Kidney (tissue), 13 donors: ENCODE measurements at regions not wholly inside any gene's neighbourhood (a gene's known extent, or its start where the extent isn't known, plus 50 kb on each side); places are given as distances from the start of the nearest gene placed in this dataset.

Experiments used
- DNase-seq, 5 donors: peaks; one replicate each; pipeline ENCODE4 v3.0.0-alpha.2; 2013 to 2020
- FAIRE-seq: peaks from 2 replicates; lab custom pipeline; 2012; peaks lifted over from hg19 to GRCh38; lab: Jason Lieb, UNC
- H3K27ac ChIP-seq, 2 donors: one replicate each; pipeline ENCODE4 v1.7.0; 2013; ENCODE audit warnings: low read depth in 2 of 2, low read length in 2 of 2, inconsistent platforms in 1 of 2
- H3K27me3 ChIP-seq: one replicate; pipeline ENCODE4 v1.7.1; 2013; ENCODE audit warnings: low read length, inconsistent platforms; ENCODE audit not compliant: control insufficient read depth, insufficient read depth
- H3K36me3 ChIP-seq, 3 donors: one replicate each; pipeline versions ENCODE4 v1.7.0 to v1.7.1; 2013; ENCODE audit warnings: low read length in 3 of 3, control low read depth in 1 of 3, inconsistent platforms in 1 of 3; ENCODE audit not compliant: insufficient read depth in 3 of 3, control insufficient read depth in 2 of 3
- H3K4me1 ChIP-seq, 3 donors: one replicate each; pipeline versions ENCODE4 v1.7.0 to v1.7.1; 2013; ENCODE audit warnings: low read length in 3 of 3, inconsistent platforms in 1 of 3, low read depth in 1 of 3; ENCODE audit not compliant: control insufficient read depth in 2 of 3, insufficient read depth in 2 of 3
- H3K4me3 ChIP-seq, 3 donors: one replicate each; pipeline versions ENCODE4 v1.7.0 to v1.8.1; 2013; ENCODE audit warnings: low read length in 3 of 3, control low read depth in 1 of 3, inconsistent platforms in 1 of 3
- H3K9ac ChIP-seq, 3 donors: one replicate each; pipeline versions ENCODE4 v1.7.0 to v1.7.1; 2013; ENCODE audit warnings: low read length in 3 of 3, control low read depth in 1 of 3, inconsistent platforms in 1 of 3
- H3K9me3 ChIP-seq, 3 donors: one replicate each; pipeline versions ENCODE4 v1.7.0 to v1.7.1; 2013; ENCODE audit warnings: low read length in 3 of 3, control low read depth in 1 of 3, inconsistent platforms in 1 of 3; ENCODE audit not compliant: control insufficient read depth in 2 of 3, insufficient read depth in 1 of 3
- CTCF ChIP-seq: IDR thresholded peaks from 3 replicates; pipeline ENCODE4 v1.5.1; 2012; ENCODE audit warnings: mild to moderate bottlenecking, moderate library complexity, borderline replicate concordance; ENCODE audit not compliant: insufficient read depth; ENCODE audit errors: extremely low read depth
- intact Hi-C: fragments of 100-400 bp; cut with DNase I; formaldehyde crosslinking; loops from one replicate; pipeline ENCODE4 v1.11.1; 2022
- donor health status: control.
- donor health status: control.
- donor health status: control.
- donor health status: control.
- donor health status: control.
- donor health status: DM: yes; HTN: yes; CAD: no.
- donor health status: Normal renal cell carcinoma (clear cell type).

GRCh38 chr2:12326449-12327190 lies 390.1 kb upstream of the TRIB2 start:
- no peaks in the 10 kb centered on the region for H3K36me3 ChIP-seq
- H3K4me1 ChIP-seq, result no peaks in the 10 kb centered on the region
- no peaks in the 10 kb centered on the region for H3K27me3 ChIP-seq
- TF ChIP-seq CTCF, result no peak
- no peaks in the 10 kb centered on the region for H3K9me3 ChIP-seq
- FAIRE-seq, result no peak
- peak in 3 of 5 donors; percentile 21 to 51 (median 37) for DNase-seq
- no peak overlapping the region for H3K4me3 ChIP-seq
- no peak overlapping the region for H3K27ac ChIP-seq
- intact Hi-C loops, result no loop called here
- no peak overlapping the region for H3K9ac ChIP-seq

- H3K27me3 ChIP-seq, result no peaks in the 10 kb centered on the region
- H3K27ac ChIP-seq, result no peak overlapping the region
- no peak for TF ChIP-seq CTCF
- H3K36me3 ChIP-seq, result no peaks in the 10 kb centered on the region
- DNase-seq (no peak), FAIRE-seq (no peak)
- H3K4me3 ChIP-seq, result no peak overlapping the region
- H3K9me3 ChIP-seq, result no peaks in the 10 kb centered on the region
- intact Hi-C loops, result no loop called here
- H3K4me1 ChIP-seq, result no peaks in the 10 kb centered on the region
- no peak overlapping the region for H3K9ac ChIP-seq
Observed at GRCh38 chr2:12330916-12331315, 385.8 kb upstream of the TRIB2 start.

GRCh38 chr2:12331698-12332097 lies 385.0 kb upstream of the TRIB2 start:
- H3K27ac ChIP-seq, result no peak overlapping the region
- intact Hi-C loops, result no loop called here
- no peak overlapping the region for H3K9ac ChIP-seq
- no peak for FAIRE-seq
- H3K4me1 ChIP-seq, result no peaks in the 10 kb centered on the region
- H3K27me3 ChIP-seq, result no peaks in the 10 kb centered on the region
- no peak for DNase-seq
- H3K36me3 ChIP-seq, result no peaks in the 10 kb centered on the region
- no peaks in the 10 kb centered on the region for H3K9me3 ChIP-seq
- TF ChIP-seq CTCF, result no peak
- no peak overlapping the region for H3K4me3 ChIP-seq
